ENCODE measurements at regions not wholly inside any gene's neighbourhood (a gene's known extent, or its start where the extent isn't known, plus 50 kb on each side); places are given as distances from the start of the nearest gene placed in this dataset.

- intact Hi-C loops (cut with DNase I) = no loop called here
- ATAC-seq = no peak
- WGBS, 4 donors = 91 to 92% (median 92%) methylated on average over 12 of the region's 12 CpGs
These were observed 116.5 kb upstream of the ADARB2 start for GRCh38 chr10:1853801-1854200.

GRCh38 chr10:1852841-1853240 is 115.5 kb upstream of the ADARB2 start:
- no peaks in the 10 kb centered on the region for H3K27me3 ChIP-seq
- DNase-seq = no peak
- no peak overlapping the region for H3K4me3 ChIP-seq
- no peak for ATAC-seq
- TF ChIP-seq POLR2A (IDR thresholded peaks at IDR 0.05) = no peak
- TF ChIP-seq CTCF (IDR thresholded peaks at IDR 0.05) = no peak
- H3K36me3 ChIP-seq = no peaks in the 10 kb centered on the region
- intact Hi-C loops (cut with DNase I) = no loop called here
- H3K27ac ChIP-seq = no peak overlapping the region
- peaks cover 0 to 22% (median 0%) of the 10 kb centered on the region in 12 donors for H3K9me3 ChIP-seq
- 83 to 89% (median 84%) methylated on average over 6 of the region's 6 CpGs for WGBS, 4 donors
- no peaks in the 10 kb centered on the region for H3K4me1 ChIP-seq

More at GRCh38 chr10:1853801-1854200, 116.5 kb upstream of the ADARB2 start:
- Histone ChIP-seq H3K36me3 (no peaks in the 10 kb centered on the region), H3K4me3 (no peak overlapping the region), H3K4me1 (no peaks in the 10 kb centered on the region), H3K9me3 (peaks cover 0 to 20% (median 0%) of the 10 kb centered on the region in 12 donors), H3K27me3 (no peaks in the 10 kb centered on the region), H3K27ac (no peak overlapping the region)
- no peak for DNase-seq
- no peak for TF ChIP-seq CTCF (IDR thresholded peaks at IDR 0.05)
- no peak for TF ChIP-seq POLR2A (IDR thresholded peaks at IDR 0.05)

GRCh38 chr10:1851762-1852161 is 114.4 kb upstream of the ADARB2 start:
- DNase-seq (no peak), ATAC-seq (no peak)
- peaks cover 0 to 22% (median 0%) of the 10 kb centered on the region in 12 donors for H3K9me3 ChIP-seq
- intact Hi-C loops (cut with DNase I) = no loop called here
- 89 to 94% (median 91%) methylated on average over 8 of the region's 8 CpGs for WGBS, 4 donors
- no peaks in the 10 kb centered on the region for H3K36me3 ChIP-seq
- TF ChIP-seq POLR2A (IDR thresholded peaks at IDR 0.05) (no peak), CTCF (IDR thresholded peaks at IDR 0.05) (no peak)
- no peak overlapping the region for H3K27ac ChIP-seq
- no peak overlapping the region for H3K4me3 ChIP-seq
- H3K4me1 ChIP-seq = no peaks in the 10 kb centered on the region
- no peaks in the 10 kb centered on the region for H3K27me3 ChIP-seq

GRCh38 chr10:1850971-1851527 is 113.7 kb upstream of the ADARB2 start:
- DNase-seq (no peak), ATAC-seq (no peak)
- no peaks in the 10 kb centered on the region for H3K4me1 ChIP-seq
- H3K4me3 ChIP-seq = no peak overlapping the region
- no peaks in the 10 kb centered on the region for H3K36me3 ChIP-seq
- intact Hi-C loops (cut with DNase I) = no loop called here
- no peaks in the 10 kb centered on the region for H3K27me3 ChIP-seq
- 73 to 83% (median 83%) methylated on average over 6 of the region's 6 CpGs for WGBS, 4 donors
- no peak overlapping the region for H3K27ac ChIP-seq
- no peak for TF ChIP-seq CTCF (IDR thresholded peaks at IDR 0.05)
- TF ChIP-seq POLR2A (IDR thresholded peaks at IDR 0.05) = no peak
- peaks cover 0 to 22% (median 0%) of the 10 kb centered on the region in 12 donors for H3K9me3 ChIP-seq
